Left ventricle myocardium inferior (tissue), 1 donor: ENCODE measurements at regions not wholly inside any gene's neighbourhood (a gene's known extent, or its start where the extent isn't known, plus 50 kb on each side); places are given as distances from the start of the nearest gene placed in this dataset.
"Not testable (repeated sequence)": the region's sequence is repeated elsewhere in the genome, so short reads cannot be mapped to it uniquely, and the experiment has no call there.

ENCODE experiments used
- DNase-seq: peaks from one replicate; pipeline ENCODE4 v3.0.0-alpha.2; 2020
- H3K27ac ChIP-seq: fragments of 200-600 bp; replicated peaks from 2 replicates; pipeline ENCODE4 v1.8.0; 2021
- H3K27me3 ChIP-seq: fragments of 200-600 bp; 2 replicates; pipeline ENCODE4 v1.8.0; 2021; ENCODE audit warnings: low read depth
- H3K36me3 ChIP-seq: fragments of 200-600 bp; 2 replicates; pipeline ENCODE4 v1.8.0; 2021
- H3K4me1 ChIP-seq: fragments of 200-600 bp; 2 replicates; pipeline ENCODE4 v1.8.0; 2021
- H3K4me3 ChIP-seq: fragments of 200-600 bp; 2 replicates; pipeline ENCODE4 v1.8.0; 2021; ENCODE audit warnings: mild to moderate bottlenecking, moderate library complexity
- H3K9me3 ChIP-seq: fragments of 200-600 bp; replicated peaks from 2 replicates; pipeline ENCODE4 v1.8.0; 2021
- intact Hi-C: fragments of 100-400 bp; cut with micrococcal nuclease; formaldehyde crosslinking; loops from one replicate; pipeline ENCODE4 v1.11.0; 2022
- TF ChIP-seq, protein P1 (sequence below): fragments of 200-600 bp; IDR thresholded peaks from 2 replicates; pipeline ENCODE4 v1.8.0; 2021; ENCODE audit warnings: antibody characterized with exemption, mild to moderate bottlenecking, borderline replicate concordance
- donor health status: DM: no; HTN: yes; CAD: no; lungs with severe emphysema.

DNA sequence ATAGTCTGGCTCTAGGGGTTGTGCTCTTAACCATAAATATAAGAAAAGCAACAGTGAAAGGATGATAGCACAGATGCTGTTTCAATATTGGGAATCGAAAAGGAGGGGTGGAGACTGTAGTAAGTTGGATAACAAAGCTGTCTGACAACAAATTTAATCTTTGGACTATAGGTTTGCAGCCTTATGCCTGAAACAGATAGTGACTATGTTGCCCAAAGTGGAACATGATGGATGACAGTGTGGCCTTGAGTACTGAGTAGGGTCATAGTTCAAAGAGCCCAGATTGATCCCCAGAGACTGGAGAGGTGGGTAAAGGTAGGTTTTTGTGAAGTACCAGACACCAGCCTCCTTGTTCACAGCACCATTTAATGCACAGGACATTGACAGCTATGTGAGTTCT is 144.0 kb upstream of the PALMD start:
- Histone ChIP-seq H3K9me3 (no peaks in the 10 kb centered on the region), H3K4me1 (peaks cover 21% of the 10 kb centered on the region), H3K4me3 (no peak overlapping the region), H3K36me3 (no peaks in the 10 kb centered on the region), H3K27me3 (no peaks in the 10 kb centered on the region), H3K27ac (no peak overlapping the region)
- intact Hi-C loops, result no loop called here
- TF ChIP-seq, protein P1, sequence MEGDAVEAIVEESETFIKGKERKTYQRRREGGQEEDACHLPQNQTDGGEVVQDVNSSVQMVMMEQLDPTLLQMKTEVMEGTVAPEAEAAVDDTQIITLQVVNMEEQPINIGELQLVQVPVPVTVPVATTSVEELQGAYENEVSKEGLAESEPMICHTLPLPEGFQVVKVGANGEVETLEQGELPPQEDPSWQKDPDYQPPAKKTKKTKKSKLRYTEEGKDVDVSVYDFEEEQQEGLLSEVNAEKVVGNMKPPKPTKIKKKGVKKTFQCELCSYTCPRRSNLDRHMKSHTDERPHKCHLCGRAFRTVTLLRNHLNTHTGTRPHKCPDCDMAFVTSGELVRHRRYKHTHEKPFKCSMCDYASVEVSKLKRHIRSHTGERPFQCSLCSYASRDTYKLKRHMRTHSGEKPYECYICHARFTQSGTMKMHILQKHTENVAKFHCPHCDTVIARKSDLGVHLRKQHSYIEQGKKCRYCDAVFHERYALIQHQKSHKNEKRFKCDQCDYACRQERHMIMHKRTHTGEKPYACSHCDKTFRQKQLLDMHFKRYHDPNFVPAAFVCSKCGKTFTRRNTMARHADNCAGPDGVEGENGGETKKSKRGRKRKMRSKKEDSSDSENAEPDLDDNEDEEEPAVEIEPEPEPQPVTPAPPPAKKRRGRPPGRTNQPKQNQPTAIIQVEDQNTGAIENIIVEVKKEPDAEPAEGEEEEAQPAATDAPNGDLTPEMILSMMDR, result no peak
- DNase-seq, result no peak

DNA sequence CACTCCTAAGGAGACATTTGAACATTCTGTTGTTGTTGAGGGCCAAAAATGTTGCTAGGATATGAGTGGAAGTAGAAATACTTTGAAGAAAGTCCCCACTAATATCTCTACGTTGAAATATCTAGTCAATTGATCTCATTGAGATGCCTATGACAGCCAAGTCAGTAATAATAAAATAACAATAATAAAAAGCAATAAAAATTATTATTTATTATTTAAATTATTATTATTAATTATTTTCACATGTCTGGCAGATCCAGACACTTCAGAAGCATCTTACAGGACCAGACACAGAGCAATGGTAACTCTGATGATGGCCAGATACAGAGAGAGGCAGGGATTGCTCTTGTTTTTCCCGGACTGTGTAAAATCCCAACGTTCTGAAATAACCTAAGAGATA is 143.5 kb upstream of the PALMD start:
- no peaks in the 10 kb centered on the region for H3K36me3 ChIP-seq
- H3K27me3 ChIP-seq, result no peaks in the 10 kb centered on the region
- peaks cover 21% of the 10 kb centered on the region for H3K4me1 ChIP-seq
- TF ChIP-seq, protein P1, result no peak
- intact Hi-C loops, result no loop called here
- no peaks in the 10 kb centered on the region for H3K9me3 ChIP-seq
- H3K4me3 ChIP-seq, result no peak overlapping the region
- no peak for DNase-seq
- no peak overlapping the region for H3K27ac ChIP-seq

DNA sequence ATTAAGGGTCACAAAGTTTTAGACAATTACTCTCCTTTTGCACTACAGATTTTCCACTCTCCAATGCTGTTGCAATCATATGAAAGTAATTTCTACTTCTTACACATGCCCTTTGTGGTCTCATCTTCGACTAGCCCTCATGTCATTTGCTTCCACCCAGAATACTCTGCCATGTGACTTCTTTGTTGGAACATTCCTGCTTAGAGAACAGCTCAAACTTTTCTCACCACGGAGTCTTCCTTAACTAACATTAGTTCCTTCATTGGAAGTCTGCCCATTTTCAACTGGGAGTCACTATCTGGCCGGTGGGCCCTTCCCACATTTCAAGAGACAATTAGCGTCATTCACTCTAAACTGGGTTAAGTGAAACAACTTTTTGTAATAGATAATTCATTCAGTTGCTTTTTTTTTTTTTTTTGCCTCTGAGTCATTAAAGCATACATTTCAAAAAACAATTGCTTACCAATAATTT is 142.6 kb upstream of the PALMD start:
- intact Hi-C loops, result no loop called here
- TF ChIP-seq, protein P1, result no peak
- no peaks in the 10 kb centered on the region for H3K9me3 ChIP-seq

DNA sequence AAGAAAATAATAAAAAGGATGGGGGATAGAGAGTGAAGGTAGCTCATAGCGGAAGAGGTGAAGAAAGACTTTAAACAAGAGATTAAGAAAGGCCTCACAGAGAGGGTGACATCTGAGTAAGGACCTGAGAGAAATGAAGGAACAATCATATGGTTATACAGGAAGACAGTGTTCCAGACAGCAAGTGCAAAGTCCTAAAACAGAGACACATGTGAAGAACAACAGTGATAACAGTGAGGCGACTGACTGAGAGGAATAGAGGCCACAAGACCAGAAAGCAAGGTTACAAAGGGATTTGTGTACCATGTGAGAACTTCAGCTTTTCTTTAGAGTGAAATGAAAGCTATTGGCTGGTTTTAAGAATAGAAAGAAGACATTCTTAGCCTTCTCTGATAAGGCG is 141.6 kb upstream of the PALMD start:
- H3K9me3 ChIP-seq, result no peaks in the 10 kb centered on the region
- no peaks in the 10 kb centered on the region for H3K36me3 ChIP-seq
- no peak for DNase-seq
- H3K4me1 ChIP-seq, result peaks cover 18% of the 10 kb centered on the region
- TF ChIP-seq, protein P1, result no peak
- intact Hi-C loops, result no loop called here
- H3K27ac ChIP-seq, result no peak overlapping the region
- H3K27me3 ChIP-seq, result no peaks in the 10 kb centered on the region
- H3K4me3 ChIP-seq, result no peak overlapping the region

More for the DNA sequence above, 142.6 kb upstream of the PALMD start:
- Histone ChIP-seq H3K4me1 (peaks cover 18% of the 10 kb centered on the region), H3K4me3 (no peak overlapping the region), H3K36me3 (no peaks in the 10 kb centered on the region), H3K27ac (no peak overlapping the region), H3K27me3 (no peaks in the 10 kb centered on the region)
- no peak for DNase-seq

DNA sequence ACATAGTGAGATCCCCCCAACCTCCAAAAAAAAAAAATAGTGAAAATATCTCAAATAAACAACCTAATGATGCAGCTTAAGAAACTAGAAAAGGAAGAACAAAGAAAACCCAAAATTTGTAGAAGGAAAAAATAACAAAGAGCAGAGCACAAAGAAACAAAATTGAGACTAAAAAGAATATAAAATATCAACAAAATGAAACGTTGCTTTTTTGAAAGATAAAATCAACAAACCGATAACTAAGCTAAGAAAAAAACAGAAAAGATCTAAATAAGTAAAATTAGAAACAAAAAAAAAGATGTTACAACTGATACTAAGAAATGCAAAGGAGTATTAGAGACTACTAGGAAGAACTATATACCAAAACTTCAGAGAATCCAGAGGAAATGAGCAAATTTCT is 139.3 kb upstream of the PALMD start:
- no peak overlapping the region for H3K27ac ChIP-seq
- H3K36me3 ChIP-seq, result no peaks in the 10 kb centered on the region
- no peaks in the 10 kb centered on the region for H3K27me3 ChIP-seq
- H3K4me3 ChIP-seq, result no peak overlapping the region
- no peaks in the 10 kb centered on the region for H3K9me3 ChIP-seq
- peaks cover 18% of the 10 kb centered on the region for H3K4me1 ChIP-seq
- DNase-seq, result no peak
- intact Hi-C loops, result no loop called here
- TF ChIP-seq, protein P1, result no peak

DNA sequence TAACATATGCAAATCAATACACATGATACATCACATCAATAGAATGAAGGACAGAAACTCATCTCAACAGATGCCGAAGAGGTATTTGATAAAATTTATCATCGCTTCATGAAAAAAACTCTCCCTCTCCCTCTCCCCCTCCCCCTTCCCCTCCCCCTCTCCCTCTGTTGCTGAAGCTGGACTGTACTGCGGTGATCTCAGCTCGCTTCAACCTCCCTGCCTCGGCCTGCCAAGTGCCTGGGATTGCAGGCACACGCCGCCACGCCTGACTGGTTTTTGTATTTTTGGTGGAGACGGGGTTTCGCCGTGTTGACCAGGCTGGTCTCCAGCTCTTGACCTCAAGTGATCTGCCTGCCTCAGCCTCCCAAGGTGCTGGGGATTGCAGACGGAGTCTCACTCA is 138.5 kb upstream of the PALMD start:
- H3K27me3 ChIP-seq, H3K9me3 ChIP-seq, H3K36me3 ChIP-seq, DNase-seq, H3K27ac ChIP-seq, intact Hi-C loops, H3K4me3 ChIP-seq: not testable (repeated sequence)
- H3K4me1 ChIP-seq, result peaks cover 18% of the 10 kb centered on the region
